ENCODE measurements at regions not wholly inside any gene's neighbourhood (a gene's known extent, or its start where the extent isn't known, plus 50 kb on each side); places are given as distances from the start of the nearest gene placed in this dataset.

DNA sequence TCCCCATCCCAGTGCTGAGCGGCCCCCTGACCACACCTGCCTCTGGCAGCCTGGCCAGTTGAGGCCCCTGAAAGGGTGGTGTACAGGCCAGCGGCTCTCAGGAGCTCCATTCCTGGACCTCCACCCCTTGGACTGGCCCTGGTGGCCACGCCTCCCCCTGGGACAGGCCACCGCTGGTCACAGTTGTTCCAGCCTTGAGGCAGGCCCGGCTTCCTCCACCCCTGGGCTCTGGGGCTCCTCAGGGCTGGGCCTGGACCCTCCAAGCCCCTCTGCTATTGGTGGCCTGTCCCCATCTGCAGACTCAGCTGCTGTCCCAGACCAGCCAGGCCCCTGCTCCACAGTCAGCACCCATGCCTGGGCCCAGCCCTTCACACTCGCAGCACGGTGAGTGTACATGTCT lies 93.2 kb upstream of the NKX1-1 start (continued):
- TF ChIP-seq, protein P1, sequence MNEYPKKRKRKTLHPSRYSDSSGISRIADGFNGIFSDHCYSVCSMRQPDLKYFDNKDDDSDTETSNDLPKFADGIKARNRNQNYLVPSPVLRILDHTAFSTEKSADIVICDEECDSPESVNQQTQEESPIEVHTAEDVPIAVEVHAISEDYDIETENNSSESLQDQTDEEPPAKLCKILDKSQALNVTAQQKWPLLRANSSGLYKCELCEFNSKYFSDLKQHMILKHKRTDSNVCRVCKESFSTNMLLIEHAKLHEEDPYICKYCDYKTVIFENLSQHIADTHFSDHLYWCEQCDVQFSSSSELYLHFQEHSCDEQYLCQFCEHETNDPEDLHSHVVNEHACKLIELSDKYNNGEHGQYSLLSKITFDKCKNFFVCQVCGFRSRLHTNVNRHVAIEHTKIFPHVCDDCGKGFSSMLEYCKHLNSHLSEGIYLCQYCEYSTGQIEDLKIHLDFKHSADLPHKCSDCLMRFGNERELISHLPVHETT (CRISPR knock-in tag; conservative IDR thresholded peaks at IDR 0.05 in 1 of 2, IDR thresholded peaks at IDR 0.05 in 1 of 2): no peak
- TF ChIP-seq SP2 (IDR thresholded peaks at IDR 0.05; ENCODE audit: extremely low read depth, low read depth, low read length, poor library complexity, severe bottlenecking) (no peak), BDP1 (IDR thresholded peaks at IDR 0.05; ENCODE audit: insufficient read depth, insufficient read length) (no peak), MEIS2 (IDR thresholded peaks at IDR 0.05; ENCODE audit: partially characterized antibody) (no peak)
- TF ChIP-seq, protein P2, sequence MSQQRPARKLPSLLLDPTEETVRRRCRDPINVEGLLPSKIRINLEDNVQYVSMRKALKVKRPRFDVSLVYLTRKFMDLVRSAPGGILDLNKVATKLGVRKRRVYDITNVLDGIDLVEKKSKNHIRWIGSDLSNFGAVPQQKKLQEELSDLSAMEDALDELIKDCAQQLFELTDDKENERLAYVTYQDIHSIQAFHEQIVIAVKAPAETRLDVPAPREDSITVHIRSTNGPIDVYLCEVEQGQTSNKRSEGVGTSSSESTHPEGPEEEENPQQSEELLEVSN (IDR thresholded peaks at IDR 0.05; ENCODE audit: borderline replicate concordance in 1 of 2, extremely low read depth in 1 of 2, insufficient read depth in 1 of 2, insufficient read length in 1 of 2, low read depth in 1 of 2, low read length in 1 of 2, poor library complexity in 1 of 2, severe bottlenecking in 1 of 2): no peak

DNA sequence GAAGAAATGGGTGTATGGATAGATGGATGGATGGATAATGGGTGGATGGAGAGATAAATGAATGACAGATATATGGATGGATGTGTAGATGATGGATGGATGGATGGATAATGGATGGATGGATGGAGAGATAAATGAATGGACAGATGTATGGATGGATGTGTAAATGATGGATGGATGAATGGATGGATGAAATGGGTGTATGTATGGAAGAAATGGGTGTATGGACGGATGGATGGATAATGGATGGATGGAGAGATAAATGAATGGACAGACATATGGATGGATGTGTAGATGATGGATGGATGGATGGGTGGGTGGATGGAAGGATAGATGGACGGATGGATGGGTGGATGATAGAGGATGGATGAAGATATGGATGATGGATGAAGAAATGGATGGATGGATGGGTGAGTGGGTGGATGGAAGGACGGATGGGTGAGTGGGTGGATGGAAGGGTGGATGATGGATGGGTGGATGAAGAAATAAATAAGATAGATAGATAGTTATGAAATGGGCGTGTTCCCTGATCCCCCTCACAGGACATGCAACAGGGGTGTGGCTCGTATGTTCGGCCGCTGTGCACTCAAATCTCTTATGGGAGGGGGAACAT lies 91.1 kb upstream of the NKX1-1 start:
- Histone ChIP-seq H3K9me1 (ENCODE audit: control insufficient read depth, insufficient read depth, low read length) (no peaks in the 10 kb centered on the region), H4K20me1 (replicated peaks; ENCODE audit: control insufficient read depth, insufficient read depth, low read length) (no peaks in the 10 kb centered on the region), H3K9ac (ENCODE audit: insufficient read depth in 1 of 2, low read depth in 2 of 2, low read length in 2 of 2) (no peak overlapping the region), H3K27ac (ENCODE audit: extremely low read depth, low read depth, low read length) (no peak overlapping the region), H3K4me1 (replicated peaks in 1 of 2; ENCODE audit: control insufficient read depth in 2 of 2, insufficient read depth in 2 of 2, low read length in 2 of 2) (peaks cover 0 to 38% of the 10 kb centered on the region in 2 experiments; a peak in 2 of 5 replicates), H3K4me3 (no peak overlapping the region), H3K36me3 (ENCODE audit: control insufficient read depth, insufficient read depth, low read length) (no peaks in the 10 kb centered on the region), H3K27me3 (ENCODE audit: control insufficient read depth in 2 of 2, insufficient read depth in 2 of 2, low read length in 2 of 2) (peaks cover 26 to 64% of the 10 kb centered on the region in 2 experiments), H2AFZ (ENCODE audit: low read depth, low read length) (no peak overlapping the region), H3K4me2 (ENCODE audit: insufficient read depth, low read length) (no peak overlapping the region), H3K9me3 (replicated peaks; ENCODE audit: control insufficient read depth, insufficient read depth, low read depth, low read length) (no peaks in the 10 kb centered on the region), H3K79me2 (ENCODE audit: control insufficient read depth, insufficient read depth, low read length) (no peaks in the 10 kb centered on the region)
- CTCF ChIA-PET (ENCODE audit: low intra/inter-chr PET ratio): no interaction called here
- DNase-seq (ENCODE audit: extremely low read depth in 1 of 4, low spot score in 3 of 4) (no peak), FAIRE-seq (no peak), ATAC-seq (no peak)
- BruUV-seq (replicated peaks): no TSS peak
- 0% methylated on average over 6 of the region's 7 CpGs for WGBS (ENCODE audit: insufficient coverage, low coverage, missing lambda C conversion rate)
- in situ Hi-C loops (cut with MboI): no loop called here
- intact Hi-C loops (cut with micrococcal nuclease): no loop called here
- no peak for TF ChIP-seq NFIX (CRISPR knock-in tag; IDR thresholded peaks at IDR 0.05; ENCODE audit: low read depth)
- TF ChIP-seq TSC22D4 (tag; IDR thresholded peaks at IDR 0.05): 0 out of 2 replicates have a peak, but pooled peaks have one; percentile 27
- 0 out of 2 replicates have a peak, but pooled peaks have one; percentile 15 for TF ChIP-seq EGR1 (conservative IDR thresholded peaks at IDR 0.05)
- POLR2A ChIA-PET: interaction anchor here (0.8 to 1.1 kb wide), 2 partner anchors 10 to 16 kb away, joined by 3 read pairs; no protein-coding TSS in a partner anchor

Data from K562 (cell line).